ENCODE measurements at regions not wholly inside any gene's neighbourhood (a gene's known extent, or its start where the extent isn't known, plus 50 kb on each side); places are given as distances from the start of the nearest gene placed in this dataset.

GRCh38 chr4:117370944-117371668 is 285.7 kb upstream of the TRAM1L1 start:
- TF ChIP-seq POLR2A (IDR thresholded peaks at IDR 0.05; ENCODE audit: low read depth, low read length) (no peak), TAF1 (IDR thresholded peaks at IDR 0.05; ENCODE audit: borderline replicate concordance, low read depth, low read length) (no peak)
